GM21825 (cell line): ENCODE measurements at regions not wholly inside any gene's neighbourhood (a gene's known extent, or its start where the extent isn't known, plus 50 kb on each side); places are given as distances from the start of the nearest gene placed in this dataset.

Experiments used
- ATAC-seq: cut with Tn5 transposase; IDR thresholded peaks from one replicate; pipeline ENCODE4 v1.9.1; 2021; ENCODE audit warnings: mild to moderate bottlenecking, moderate library complexity; ENCODE audit not compliant: unreplicated experiment

DNA sequence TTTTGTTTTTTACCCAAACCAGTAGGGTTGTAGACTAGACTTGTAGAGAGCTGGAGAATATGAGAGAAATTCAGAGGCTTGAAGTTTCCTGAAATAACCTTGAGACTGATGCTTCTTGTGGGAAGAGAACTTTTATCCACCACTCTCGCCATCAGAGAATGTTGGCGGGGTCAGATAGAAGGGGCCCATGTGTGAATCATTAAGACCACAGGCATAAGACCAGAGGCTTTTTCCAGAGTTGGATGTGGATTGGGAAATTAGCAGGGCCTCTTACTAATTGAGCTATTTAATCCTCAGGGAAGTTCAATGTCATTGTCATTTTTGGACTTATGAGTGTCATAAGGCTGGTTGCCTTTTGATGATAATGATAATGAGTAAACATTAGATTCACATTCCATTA is 246.9 kb upstream of the THRB start:
- no peak for ATAC-seq

GRCh38 chr3:24748520-24748919 is 253.9 kb upstream of the THRB start:
- no peak for ATAC-seq

GRCh38 chr3:24751020-24751419 is 256.4 kb upstream of the THRB start:
- no peak for ATAC-seq

DNA sequence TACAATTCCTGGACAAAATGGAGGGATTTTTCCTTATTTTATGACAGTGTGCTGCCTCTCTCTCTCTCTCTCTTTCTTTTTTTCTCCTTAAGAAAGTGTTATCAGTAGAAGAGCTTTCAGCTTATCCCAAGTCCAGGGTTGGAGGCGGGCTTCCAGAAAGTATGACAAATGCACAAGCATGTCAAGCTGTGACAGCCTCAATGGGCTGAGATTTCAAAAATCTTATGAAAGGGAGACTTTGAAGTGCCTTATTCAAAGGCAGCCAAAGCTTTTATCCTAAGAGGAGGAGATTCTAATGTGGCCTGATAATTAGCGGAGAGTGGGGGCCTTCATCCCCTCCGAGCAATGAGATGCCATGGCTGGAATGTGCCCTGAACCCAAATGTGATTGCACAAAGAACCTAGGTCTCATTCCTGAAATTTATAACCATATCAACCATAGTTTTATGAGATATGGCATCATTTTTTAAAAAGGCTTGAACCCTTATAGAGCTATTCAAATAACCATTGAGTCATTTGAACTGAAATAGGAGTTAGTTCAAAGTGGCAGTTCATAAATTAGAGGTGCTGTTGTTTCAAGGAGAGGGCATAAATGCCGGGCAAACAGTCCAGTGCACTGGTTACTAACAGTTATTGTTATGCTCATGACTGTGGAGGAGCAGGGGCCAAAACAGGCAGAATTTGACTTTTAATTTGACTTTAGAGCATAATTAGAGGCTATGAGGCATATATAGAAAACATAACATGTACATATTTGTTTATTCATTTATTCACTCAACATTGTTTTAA is 261.6 kb upstream of the THRB start:
- no peak for ATAC-seq

DNA sequence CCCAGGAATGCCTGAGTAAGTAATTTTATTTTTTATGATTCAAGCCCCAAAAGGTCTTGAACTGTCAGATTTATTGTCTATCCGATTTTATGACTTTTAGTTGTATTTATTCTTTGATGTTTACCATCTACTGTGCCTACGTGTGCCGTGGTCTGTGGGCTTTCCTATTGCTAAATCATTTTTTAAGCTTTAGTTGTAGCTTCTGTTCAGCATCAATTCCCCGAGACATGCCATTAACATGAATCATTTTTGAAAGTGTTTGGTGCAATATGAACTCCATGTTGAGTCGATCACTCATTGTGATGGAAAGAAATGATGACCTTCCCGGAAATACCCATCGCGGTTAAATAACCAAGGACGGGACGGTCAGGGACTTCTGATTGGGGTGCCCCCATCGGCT is 268.7 kb upstream of the THRB start:
- no peak for ATAC-seq

DNA sequence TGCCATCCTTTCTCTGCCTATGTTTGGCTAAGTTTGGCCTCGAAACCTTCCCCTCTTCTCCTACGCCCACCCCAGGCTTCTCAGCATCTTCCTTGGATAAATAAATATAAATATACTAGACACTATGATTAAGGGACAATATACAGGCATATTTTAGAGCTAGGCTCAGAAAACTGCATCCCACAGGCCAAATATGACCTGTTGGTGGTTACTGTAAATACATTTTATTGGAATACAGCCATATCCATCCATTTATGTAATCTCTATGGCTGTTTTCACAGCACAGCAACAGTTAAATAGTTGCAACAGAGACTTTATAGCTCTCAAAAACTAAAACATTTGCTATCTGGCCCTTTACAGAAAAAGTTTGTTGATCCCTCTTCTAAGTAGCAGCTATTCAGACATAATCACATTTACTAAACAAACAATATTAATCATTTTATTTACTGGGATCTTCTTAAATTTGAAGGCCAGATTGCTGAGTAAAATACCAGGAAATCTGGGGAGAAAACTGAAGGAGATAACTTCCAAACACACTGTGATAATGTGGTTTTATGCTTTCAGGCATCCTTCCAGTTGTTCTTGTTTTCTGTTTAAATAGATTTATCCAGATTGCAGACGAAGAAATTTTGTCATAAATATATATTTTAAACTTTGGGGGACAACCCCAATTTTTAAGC is 269.7 kb upstream of the THRB start:
- no peak for ATAC-seq

DNA sequence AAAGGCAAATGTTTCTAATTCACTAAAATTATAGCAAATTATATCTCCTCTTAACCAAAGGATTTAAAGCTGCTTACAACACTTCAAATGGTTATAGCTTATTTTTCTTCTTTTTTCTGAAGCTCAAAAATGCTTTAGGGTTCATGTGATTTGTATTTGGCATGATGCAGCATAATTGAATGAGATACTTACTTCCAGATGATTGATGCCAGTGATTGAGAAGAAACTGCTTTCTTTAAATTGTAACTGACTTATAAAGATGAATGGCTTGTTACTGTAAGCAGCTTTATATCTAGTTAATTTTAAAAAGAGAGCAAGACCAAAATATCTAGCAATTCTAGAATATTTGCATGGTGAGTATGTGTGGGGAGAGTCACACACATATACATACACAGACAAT is 270.7 kb upstream of the THRB start:
- ATAC-seq = no peak

- no peak for ATAC-seq
Observed at GRCh38 chr3:24769918-24770317, 275.3 kb upstream of the THRB start.

DNA sequence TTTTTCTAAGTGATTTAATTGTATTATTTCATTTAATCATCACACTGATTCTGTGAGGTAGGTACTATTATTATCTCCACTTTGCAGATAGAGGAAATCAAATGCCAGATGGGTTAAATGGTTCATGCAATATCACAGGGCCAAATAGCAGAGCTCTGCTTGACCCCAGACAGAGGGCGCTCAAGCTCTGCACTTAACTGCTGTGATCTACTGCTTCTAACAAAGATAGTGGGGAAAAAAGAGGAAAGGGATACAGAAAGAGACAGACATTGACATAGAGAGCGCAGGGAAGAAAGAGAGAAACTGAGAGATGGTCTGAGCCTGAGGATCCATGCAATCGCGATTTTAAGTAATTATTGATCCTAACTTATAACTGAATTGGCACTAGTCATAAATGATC is 279.1 kb upstream of the THRB start:
- peak; percentile 56 for ATAC-seq

DNA sequence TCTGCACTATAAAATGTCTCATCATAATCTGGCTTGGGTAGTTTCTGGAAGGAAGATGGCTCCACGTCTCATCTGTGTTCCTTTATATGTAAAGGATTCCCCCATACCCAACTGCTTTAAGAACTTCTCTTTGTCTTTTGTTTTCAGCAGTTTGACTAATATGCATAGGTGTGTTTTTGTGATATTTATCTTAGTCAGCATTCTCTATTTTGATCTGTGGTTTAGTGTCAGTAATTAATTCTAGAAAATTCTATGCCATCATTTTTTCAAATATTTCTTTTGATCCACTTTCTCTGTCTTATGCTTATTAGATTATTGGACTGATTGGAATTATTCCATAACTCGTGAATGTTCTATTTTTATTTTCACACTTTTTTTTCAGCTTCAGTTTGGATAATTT is 286.3 kb upstream of the THRB start:
- ATAC-seq = no peak

GRCh38 chr3:24781454-24781853 is 286.8 kb upstream of the THRB start:
- ATAC-seq = no peak

GRCh38 chr3:24793896-24794295 is 299.2 kb upstream of the THRB start:
- no peak for ATAC-seq

DNA sequence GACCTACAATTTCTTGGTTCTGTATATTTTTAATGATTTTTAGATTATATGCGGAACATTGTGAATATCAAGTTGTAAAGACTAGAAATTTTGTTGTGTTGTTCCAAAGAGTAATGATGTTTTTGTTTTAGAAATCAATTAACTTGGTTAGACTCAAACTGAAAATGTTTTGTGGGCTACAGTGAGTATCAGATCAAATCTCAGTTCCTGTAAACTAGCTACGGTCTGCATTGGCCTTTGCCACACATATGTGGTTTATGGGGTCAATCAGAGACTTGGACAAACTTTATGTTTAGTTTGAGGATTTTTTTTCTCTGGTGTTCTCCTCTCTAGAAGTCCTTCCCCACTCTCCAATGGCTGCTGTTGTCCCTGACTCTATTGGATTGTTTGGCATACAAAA is 308.0 kb upstream of the THRB start:
- peak; percentile 92 for ATAC-seq

DNA sequence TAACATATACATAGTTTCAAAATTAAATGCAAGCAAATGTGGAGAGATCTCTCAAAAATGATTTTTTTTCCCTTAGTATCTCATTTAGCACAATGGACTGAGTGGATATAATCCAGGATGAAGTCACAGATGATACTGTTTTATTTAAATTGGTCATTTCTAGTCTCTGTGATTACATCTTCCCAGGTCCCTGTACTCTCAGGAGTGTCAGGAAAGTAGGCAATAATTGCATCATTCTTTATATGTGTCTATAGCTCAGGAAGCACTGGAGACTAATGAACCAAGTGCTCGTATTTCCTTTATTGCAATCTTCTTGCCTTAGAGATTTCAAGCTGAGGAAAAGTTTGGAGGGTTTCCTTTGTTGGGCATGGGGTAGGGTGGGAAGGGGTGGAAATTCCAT is 309.4 kb upstream of the THRB start:
- no peak for ATAC-seq

GRCh38 chr3:24810881-24811280 is 316.2 kb upstream of the THRB start:
- ATAC-seq = no peak

GRCh38 chr3:24812116-24812515 is 317.5 kb upstream of the THRB start:
- ATAC-seq = no peak

GRCh38 chr3:24818055-24818454 is 323.4 kb upstream of the THRB start:
- ATAC-seq = no peak

GRCh38 chr3:24828011-24828410 is 333.4 kb upstream of the THRB start:
- no peak for ATAC-seq

DNA sequence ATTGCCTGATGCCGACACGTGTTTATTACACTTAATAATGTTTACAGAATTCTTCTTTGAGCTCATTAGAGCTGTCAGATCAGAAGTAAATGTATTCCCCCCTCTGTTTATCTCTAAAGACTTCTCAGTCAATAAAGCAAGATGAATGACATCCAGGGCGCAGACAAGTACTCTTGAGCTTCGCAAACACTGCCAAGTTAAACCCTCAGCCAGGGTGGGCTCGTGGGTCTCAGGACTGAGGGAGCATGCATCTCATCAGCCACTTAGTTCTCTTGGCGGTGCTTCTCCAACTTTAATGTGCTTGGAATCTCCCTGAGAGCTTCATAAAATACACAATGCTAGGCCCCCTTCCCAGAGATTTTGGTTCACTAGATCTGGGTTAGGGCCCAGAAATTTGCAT is 333.9 kb upstream of the THRB start:
- ATAC-seq = no peak

- ATAC-seq = no peak
Observed at GRCh38 chr3:24829011-24829581, 334.4 kb upstream of the THRB start.

DNA sequence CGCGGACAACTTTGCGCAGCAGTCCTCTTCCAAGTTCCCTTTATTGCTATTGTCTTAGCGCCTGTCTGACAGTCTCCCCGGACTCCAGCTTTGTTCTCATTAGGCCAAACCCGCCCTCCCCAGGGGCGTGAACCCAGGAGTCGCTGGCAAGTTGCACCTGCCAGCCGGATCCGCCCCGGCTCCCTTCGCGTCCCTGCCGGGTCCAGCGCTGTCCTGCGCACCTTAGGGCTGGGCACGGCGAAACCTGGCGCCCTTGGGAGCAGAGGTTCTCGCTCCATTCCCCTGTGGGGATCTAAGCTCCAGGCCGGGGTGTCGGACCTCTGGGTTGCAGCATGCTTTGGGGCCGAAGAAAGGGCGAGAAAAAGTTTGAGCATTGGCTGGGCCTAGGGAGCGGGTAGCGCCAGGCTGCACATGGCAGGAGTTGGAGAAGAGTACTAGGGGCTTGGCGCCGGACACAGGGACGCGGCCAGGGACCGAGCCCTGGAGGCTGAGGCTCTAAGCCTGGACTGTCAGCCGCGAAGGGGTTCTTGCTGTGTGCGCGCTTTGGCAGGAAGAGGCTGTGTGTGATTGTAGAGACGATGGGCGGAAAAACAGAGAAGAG is 335.1 kb upstream of the THRB start:
- no peak for ATAC-seq
